Amygdala (tissue), 56 donors: ENCODE measurements at regions not wholly inside any gene's neighbourhood (a gene's known extent, or its start where the extent isn't known, plus 50 kb on each side); places are given as distances from the start of the nearest gene placed in this dataset.

Source experiments
- DNase-seq, 56 donors: peaks; one replicate each; lab custom pipeline; 2025; lab: John Stamatoyannopoulos, UW

- DNase-seq, result no peak
These were observed 140.1 kb downstream of the URI1 start for GRCh38 chr19:30082168-30082567.

- no peak for DNase-seq
These were observed 140.6 kb downstream of the URI1 start for GRCh38 chr19:30082611-30083010.

DNA sequence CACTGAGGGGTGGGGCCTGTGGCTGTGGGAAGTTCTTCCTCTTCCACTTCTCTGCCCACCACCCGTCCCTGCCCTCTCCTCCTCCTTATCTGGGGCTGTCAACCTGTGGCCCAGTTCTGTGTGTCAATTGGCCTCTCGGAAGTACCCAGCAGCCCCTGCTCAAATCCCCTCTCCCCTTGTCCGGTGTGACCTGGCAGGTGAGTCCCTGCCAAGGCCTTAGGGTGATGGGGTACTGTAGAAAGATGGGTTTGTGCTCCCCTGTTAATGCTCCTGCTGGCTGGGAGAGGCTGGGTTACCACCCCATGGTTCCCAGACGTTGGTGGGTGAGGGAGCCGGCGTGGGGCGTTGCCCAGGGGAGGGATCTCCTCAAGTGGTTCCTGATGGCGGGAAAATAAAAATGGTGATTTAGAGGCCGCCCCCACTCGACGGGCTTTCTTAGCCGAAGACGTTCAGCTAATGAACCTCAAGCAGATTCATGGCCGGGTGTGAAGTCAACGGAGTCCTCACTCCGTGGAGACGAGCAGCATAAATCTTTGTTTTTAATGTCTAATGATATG lies 141.2 kb downstream of the URI1 start:
- DNase-seq, result no peak

DNA sequence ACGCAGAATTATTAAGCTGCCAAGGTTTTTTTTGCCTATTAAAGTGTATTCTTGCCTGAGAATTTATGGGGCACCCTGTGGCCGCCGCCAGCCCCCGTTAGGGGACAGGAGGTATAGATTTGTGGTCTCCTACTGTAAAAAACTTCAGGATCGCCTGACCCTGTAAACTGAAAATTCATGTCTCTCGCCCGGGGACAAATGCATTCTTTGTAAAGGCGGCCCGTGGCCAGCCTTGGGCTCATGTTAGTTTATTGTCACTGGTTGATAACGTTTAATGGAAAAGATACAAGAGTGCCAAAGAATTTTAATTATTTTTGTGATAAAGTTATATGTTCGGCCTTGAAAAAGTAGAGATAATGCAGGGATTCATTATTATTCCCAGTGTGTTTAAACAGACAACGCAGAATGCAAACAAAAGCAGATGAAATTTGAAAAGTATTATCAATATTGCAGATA lies 141.7 kb downstream of the URI1 start:
- no peak for DNase-seq

- DNase-seq, result no peak
These were observed 142.4 kb downstream of the URI1 start for GRCh38 chr19:30084390-30084819.

DNA sequence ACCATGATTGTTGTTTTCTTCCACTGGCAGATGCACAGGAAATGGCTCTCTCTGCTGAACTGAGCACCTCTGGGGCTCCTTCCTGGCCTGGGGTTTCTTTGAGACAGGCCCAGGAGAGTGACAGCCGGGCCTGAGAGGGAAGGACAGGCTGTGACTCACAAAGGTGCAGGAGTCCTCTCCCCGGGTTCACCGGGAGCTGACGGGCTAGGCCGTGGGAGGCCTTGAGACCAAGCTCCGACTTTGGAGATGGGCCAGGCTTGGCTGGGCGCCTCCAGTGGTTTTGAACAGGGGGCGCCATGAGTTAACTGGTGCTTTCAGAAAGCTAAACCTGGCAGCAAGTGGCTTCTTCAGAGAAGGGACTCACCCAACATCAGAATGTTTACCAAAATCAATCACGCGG lies 143.4 kb downstream of the URI1 start:
- peak in 4 of 56 donors; percentile 11 to 53 (median 21) for DNase-seq

GRCh38 chr19:30086220-30086619 lies 144.2 kb downstream of the URI1 start:
- DNase-seq, result no peak

GRCh38 chr19:30086916-30087315 lies 144.9 kb downstream of the URI1 start:
- DNase-seq, result no peak

DNA sequence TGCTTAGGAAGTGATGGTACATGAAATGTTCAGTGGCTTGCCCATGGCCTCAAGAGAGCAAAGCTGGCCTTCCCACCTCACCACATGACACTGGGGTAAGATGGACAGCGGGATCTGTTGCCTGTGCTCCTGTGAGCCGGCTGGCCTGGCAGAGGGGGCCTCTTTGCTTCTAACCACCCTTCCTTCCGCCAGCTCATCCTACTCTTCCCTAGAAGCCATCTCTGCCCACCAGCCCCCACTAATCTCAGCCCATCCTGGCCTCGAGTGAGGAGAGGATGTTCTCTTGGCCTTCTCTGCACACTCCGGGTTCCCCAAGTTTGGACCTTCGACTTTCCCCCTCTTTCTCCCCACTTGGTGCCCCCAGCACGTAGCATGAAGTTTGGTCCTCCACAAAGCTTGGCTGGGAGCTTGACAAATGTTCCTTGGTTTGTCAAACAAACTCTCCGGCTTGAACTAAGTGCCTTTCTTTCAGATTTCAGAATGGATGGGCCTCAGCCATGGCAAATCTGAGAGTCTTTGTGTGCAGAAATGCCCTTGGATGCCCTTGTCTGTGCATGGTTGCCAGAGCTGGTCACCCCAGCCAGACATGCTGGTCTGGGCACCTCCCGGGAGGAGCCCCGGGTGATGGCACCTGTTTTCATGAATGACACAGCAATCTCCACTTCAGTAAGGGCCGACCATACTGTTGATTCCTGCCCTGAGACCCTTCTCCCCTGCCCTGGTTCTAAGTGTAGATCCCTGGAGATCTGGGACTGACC lies 145.5 kb downstream of the URI1 start:
- peak in 1 of 56 donors; percentile 15 for DNase-seq

DNA sequence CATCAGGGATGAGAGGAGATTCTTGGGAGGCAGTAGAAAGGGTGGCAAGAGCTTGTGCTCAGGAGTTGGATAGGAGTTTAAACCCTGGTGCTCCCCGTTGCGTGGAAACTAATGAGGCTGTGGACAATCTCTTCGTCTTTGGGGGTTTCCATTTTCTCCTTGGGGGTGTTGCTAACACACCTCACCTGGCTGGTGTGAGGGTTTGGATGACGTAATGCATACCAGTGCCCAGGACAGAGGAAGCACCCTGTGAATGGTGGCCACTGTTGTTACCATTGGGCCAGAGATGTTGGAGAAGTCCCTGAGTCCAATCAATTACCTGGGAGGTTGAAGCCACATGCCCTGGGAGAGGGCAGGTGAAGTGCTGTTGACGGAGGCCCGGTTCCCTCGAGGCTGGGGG lies 146.5 kb downstream of the URI1 start:
- no peak for DNase-seq

DNA sequence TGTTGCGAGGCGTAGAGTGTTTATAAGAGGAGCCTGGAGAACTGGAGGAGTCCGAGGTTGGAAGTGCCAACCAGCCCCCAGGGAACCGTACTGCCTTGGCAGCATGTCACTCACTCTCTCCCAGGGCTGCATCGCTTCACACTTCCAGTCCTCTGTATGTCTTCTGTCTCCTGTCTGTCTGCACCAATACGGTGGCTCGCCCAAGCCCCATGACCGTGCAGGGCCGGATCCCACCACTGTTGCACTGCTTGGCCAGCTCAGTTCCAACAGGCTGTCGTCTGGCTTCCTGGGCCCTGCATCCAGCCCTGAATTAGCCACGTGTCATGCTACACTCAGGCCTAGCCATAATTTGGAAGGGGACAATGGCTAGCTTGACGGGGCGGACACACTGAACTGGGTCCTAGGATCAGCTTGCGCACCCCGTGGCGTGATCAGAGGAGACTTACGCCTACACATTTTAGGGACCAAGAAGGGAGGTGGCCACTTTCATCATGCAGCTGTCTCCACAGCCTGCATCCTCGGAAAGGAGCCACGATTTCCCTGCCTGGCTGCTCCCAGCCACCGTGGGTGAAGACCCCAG lies 147.1 kb downstream of the URI1 start:
- DNase-seq, result no peak

GRCh38 chr19:30090476-30090875 lies 148.4 kb downstream of the URI1 start:
- no peak for DNase-seq

- DNase-seq, result no peak
These were observed 148.9 kb downstream of the URI1 start for GRCh38 chr19:30090963-30091362.

GRCh38 chr19:30091456-30091855 lies 149.4 kb downstream of the URI1 start:
- DNase-seq, result no peak

GRCh38 chr19:30091856-30092255 lies 149.8 kb downstream of the URI1 start:
- DNase-seq, result no peak

- no peak for DNase-seq
These were observed 150.9 kb downstream of the URI1 start for GRCh38 chr19:30092721-30093569.

GRCh38 chr19:30093966-30094755 lies 152.1 kb downstream of the URI1 start:
- no peak for DNase-seq

- DNase-seq, result no peak
These were observed 152.7 kb downstream of the URI1 start for GRCh38 chr19:30094756-30095140.

GRCh38 chr19:30095171-30095570 lies 153.1 kb downstream of the URI1 start:
- DNase-seq, result no peak
